Suprapubic skin (tissue), 4 donors: ENCODE measurements at regions not wholly inside any gene's neighbourhood (a gene's known extent, or its start where the extent isn't known, plus 50 kb on each side); places are given as distances from the start of the nearest gene placed in this dataset.
"Not testable (repeated sequence)": the region's sequence is repeated elsewhere in the genome, so short reads cannot be mapped to it uniquely, and the experiment has no call there.

Experiments used
- DNase-seq, 2 donors: peaks; one replicate each; pipeline ENCODE4 v3.0.0-alpha.2; 2019; ENCODE audit warnings: low spot score in 2 of 2
- H3K27ac ChIP-seq: fragments of 200-600 bp; sonication (generic); one replicate; pipeline ENCODE4 v1.5.1; 2019
- H3K27me3 ChIP-seq: fragments of 200-600 bp; sonication (generic); one replicate; pipeline ENCODE4 v1.5.1; 2019
- H3K36me3 ChIP-seq: fragments of 200-600 bp; sonication (generic); one replicate; pipeline ENCODE4 v1.5.1; 2019
- H3K4me1 ChIP-seq: fragments of 200-600 bp; sonication (generic); one replicate; pipeline ENCODE4 v1.5.1; 2019
- H3K4me3 ChIP-seq: fragments of 200-600 bp; sonication (generic); one replicate; pipeline ENCODE4 v1.5.1; 2019; ENCODE audit warnings: mild to moderate bottlenecking
- H3K9me3 ChIP-seq: fragments of 200-600 bp; sonication (generic); one replicate; pipeline ENCODE4 v1.5.1; 2019
- CTCF ChIP-seq, 2 donors: fragments of 200-600 bp in 1 of 2; fragments of 450-650 bp in 1 of 2; sonication (generic) in 1 of 2; IDR thresholded peaks; one replicate each; pipeline ENCODE4 v1.5.1; 2016 to 2019; ENCODE audit warnings: antibody characterized with exemption in 2 of 2, mild to moderate bottlenecking in 1 of 2, moderate library complexity in 1 of 2
- EP300 ChIP-seq: sonication (generic); formaldehyde crosslinking; IDR thresholded peaks from one replicate; pipeline ENCODE4 v1.6.1; 2017; ENCODE audit warnings: antibody characterized with exemption
- POLR2A ChIP-seq, 2 donors: fragments of 450-650 bp; IDR thresholded peaks; one replicate each; pipeline ENCODE4 v1.6.1; 2017; ENCODE audit warnings: antibody characterized with exemption in 2 of 2, mild to moderate bottlenecking in 2 of 2, moderate library complexity in 2 of 2
- POLR2AphosphoS5 ChIP-seq, 3 donors: sonication (generic); formaldehyde crosslinking; IDR thresholded peaks; one replicate each; pipeline ENCODE4 v1.6.1; 2017; ENCODE audit warnings: antibody characterized with exemption in 3 of 3
- WGBS: methylation state at CpG from one replicate; pipeline ENCODE4 v1.1.5; 2018; 5-methylcytosine and 5-hydroxymethylcytosine counted together

GRCh38 chr5:119746984-119747383 is 117.6 kb downstream of the FAM170A start:
- H3K4me1 ChIP-seq: no peaks in the 10 kb centered on the region

GRCh38 chr5:119750887-119751733 is 121.8 kb downstream of the FAM170A start:
- WGBS: 96% methylated on average over 24 of the region's 24 CpGs
- no peaks in the 10 kb centered on the region for H3K9me3 ChIP-seq
- H3K36me3 ChIP-seq: no peaks in the 10 kb centered on the region
- H3K4me1 ChIP-seq: no peaks in the 10 kb centered on the region
- no peak for DNase-seq
- H3K4me3 ChIP-seq: no peak overlapping the region
- no peak for TF ChIP-seq POLR2AphosphoS5 (IDR thresholded peaks at IDR 0.05)
- TF ChIP-seq POLR2A (IDR thresholded peaks at IDR 0.05): no peak
- no peak for TF ChIP-seq EP300
- TF ChIP-seq CTCF (IDR thresholded peaks at IDR 0.05): no peak
- H3K27me3 ChIP-seq: no peaks in the 10 kb centered on the region
- H3K27ac ChIP-seq: no peak overlapping the region

More at GRCh38 chr5:119746984-119747383, 117.6 kb downstream of the FAM170A start:
- DNase-seq: no peak
- WGBS: 68% methylated on average over 3 of the region's 3 CpGs
- no peaks in the 10 kb centered on the region for H3K36me3 ChIP-seq
- TF ChIP-seq POLR2AphosphoS5 (IDR thresholded peaks at IDR 0.05) (no peak), EP300 (no peak), POLR2A (IDR thresholded peaks at IDR 0.05) (no peak), CTCF (IDR thresholded peaks at IDR 0.05) (no peak)
- H3K9me3 ChIP-seq: no peaks in the 10 kb centered on the region
- H3K27me3 ChIP-seq: no peaks in the 10 kb centered on the region
- no peak overlapping the region for H3K4me3 ChIP-seq
- no peak overlapping the region for H3K27ac ChIP-seq

- no peak for TF ChIP-seq POLR2AphosphoS5 (IDR thresholded peaks at IDR 0.05)
- no peak for TF ChIP-seq EP300
- 95% methylated on average over 6 of the region's 6 CpGs for WGBS
These were observed 122.4 kb downstream of the FAM170A start for GRCh38 chr5:119751734-119752094.

GRCh38 chr5:119752921-119753886 is 123.8 kb downstream of the FAM170A start:
- WGBS: 90% methylated on average over 8 of the region's 8 CpGs
- H3K27ac ChIP-seq: no peak overlapping the region
- H3K9me3 ChIP-seq: no peaks in the 10 kb centered on the region

More at GRCh38 chr5:119751734-119752094, 122.4 kb downstream of the FAM170A start:
- Histone ChIP-seq H3K27me3 (no peaks in the 10 kb centered on the region), H3K36me3 (no peaks in the 10 kb centered on the region), H3K9me3 (no peaks in the 10 kb centered on the region), H3K4me1 (no peaks in the 10 kb centered on the region), H3K27ac (no peak overlapping the region), H3K4me3 (no peak overlapping the region)
- no peak for DNase-seq

GRCh38 chr5:119754825-119755224 is 125.5 kb downstream of the FAM170A start:
- DNase-seq, H3K4me3 ChIP-seq, H3K4me1 ChIP-seq, H3K27me3 ChIP-seq, H3K27ac ChIP-seq, H3K9me3 ChIP-seq, H3K36me3 ChIP-seq: not testable (repeated sequence)
- 92% methylated on average over 7 of the region's 7 CpGs for WGBS

More at GRCh38 chr5:119752921-119753886, 123.8 kb downstream of the FAM170A start:
- Histone ChIP-seq H3K36me3 (no peaks in the 10 kb centered on the region), H3K4me3 (no peak overlapping the region), H3K27me3 (no peaks in the 10 kb centered on the region), H3K4me1 (no peaks in the 10 kb centered on the region)
- TF ChIP-seq CTCF (IDR thresholded peaks at IDR 0.05) (no peak), POLR2A (IDR thresholded peaks at IDR 0.05) (no peak), POLR2AphosphoS5 (IDR thresholded peaks at IDR 0.05) (no peak), EP300 (no peak)
- DNase-seq: no peak

GRCh38 chr5:119757276-119757675 is 127.9 kb downstream of the FAM170A start:
- TF ChIP-seq CTCF (IDR thresholded peaks at IDR 0.05): no peak
- TF ChIP-seq POLR2A (IDR thresholded peaks at IDR 0.05): no peak
- no peak for TF ChIP-seq EP300
- TF ChIP-seq POLR2AphosphoS5 (IDR thresholded peaks at IDR 0.05): no peak
- no peaks in the 10 kb centered on the region for H3K27me3 ChIP-seq
- no peaks in the 10 kb centered on the region for H3K9me3 ChIP-seq
- H3K36me3 ChIP-seq: no peaks in the 10 kb centered on the region
- DNase-seq: no peak
- WGBS: 75% methylated on average over 2 of the region's 2 CpGs
- no peak overlapping the region for H3K4me3 ChIP-seq
- no peak overlapping the region for H3K27ac ChIP-seq
- H3K4me1 ChIP-seq: no peaks in the 10 kb centered on the region

GRCh38 chr5:119769695-119770693 is 140.6 kb downstream of the FAM170A start:
- H3K4me3 ChIP-seq, H3K9me3 ChIP-seq, H3K27me3 ChIP-seq, H3K36me3 ChIP-seq, H3K27ac ChIP-seq, H3K4me1 ChIP-seq, DNase-seq: not testable (repeated sequence)
- 76% methylated on average over 11 of the region's 11 CpGs for WGBS
